Effector memory CD8-positive, alpha-beta T cell (primary cell): ENCODE measurements at regions not wholly inside any gene's neighbourhood (a gene's known extent, or its start where the extent isn't known, plus 50 kb on each side); places are given as distances from the start of the nearest gene placed in this dataset.

Source experiments
- ATAC-seq: fragments of 150-1000 bp; cut with Tn5 transposase; replicated peaks from 2 replicates; pipeline ENCODE4 v1.10.0; 2021; ENCODE audit warnings: mild to moderate bottlenecking, moderate library complexity
- DNase-seq, 3 experiments: peaks; one replicate each; pipeline ENCODE4 v3.0.0; 2021
- H3K27ac Mint-ChIP-seq, 2 donors: one replicate each; pipeline ENCODE4 v1.8.0; 2022; ENCODE audit warnings: mild to moderate bottlenecking in 2 of 2, mixed read lengths in 2 of 2, moderate library complexity in 2 of 2
- H3K27me3 Mint-ChIP-seq, 2 donors: one replicate each; pipeline ENCODE4 v1.8.0; 2022; ENCODE audit warnings: mixed read lengths in 2 of 2
- H3K36me3 Mint-ChIP-seq: one replicate; pipeline ENCODE4 v1.8.0; 2022; ENCODE audit warnings: mild to moderate bottlenecking, moderate library complexity, mixed read lengths; ENCODE audit not compliant: insufficient read depth
- H3K4me1 Mint-ChIP-seq, 2 donors: one replicate each; pipeline ENCODE4 v1.8.0; 2022; ENCODE audit warnings: low read depth in 2 of 2, mixed read lengths in 2 of 2
- H3K4me3 Mint-ChIP-seq, 2 donors: one replicate each; pipeline ENCODE4 v1.8.0; 2022; ENCODE audit warnings: mild to moderate bottlenecking in 2 of 2, mixed read lengths in 2 of 2, moderate library complexity in 2 of 2
- H3K9me3 Mint-ChIP-seq, 2 donors: one replicate each; pipeline ENCODE4 v1.8.0; 2022; ENCODE audit warnings: mixed read lengths in 2 of 2

DNA sequence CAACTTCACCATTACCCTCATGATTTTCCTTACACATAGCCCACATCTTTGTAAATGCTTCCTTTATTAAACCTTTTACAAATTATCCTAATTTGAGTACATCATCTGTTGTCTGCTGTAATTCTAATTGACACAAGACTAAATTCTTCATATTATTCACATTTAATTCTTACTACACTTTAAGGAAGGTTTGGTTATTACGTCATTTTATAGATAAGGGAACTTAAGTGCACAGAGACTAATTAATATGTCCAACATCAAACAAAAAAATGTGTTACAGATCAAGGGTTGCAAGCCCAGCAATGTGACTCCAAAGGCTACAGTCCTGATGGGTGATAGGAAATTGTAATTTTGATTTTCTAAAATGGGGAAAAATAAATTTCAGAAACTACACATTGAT is 289.1 kb upstream of the ZNF385D start:
- DNase-seq (no peak), ATAC-seq (no peak)
- no peak overlapping the region for H3K4me3 Mint-ChIP-seq
- H3K4me1 Mint-ChIP-seq, result no peaks in the 10 kb centered on the region
- no peaks in the 10 kb centered on the region for H3K36me3 Mint-ChIP-seq
- H3K27me3 Mint-ChIP-seq, result no peaks in the 10 kb centered on the region
- H3K9me3 Mint-ChIP-seq, result peaks cover 4 to 9% of the 10 kb centered on the region in 2 donors
- H3K27ac Mint-ChIP-seq, result no peak overlapping the region

DNA sequence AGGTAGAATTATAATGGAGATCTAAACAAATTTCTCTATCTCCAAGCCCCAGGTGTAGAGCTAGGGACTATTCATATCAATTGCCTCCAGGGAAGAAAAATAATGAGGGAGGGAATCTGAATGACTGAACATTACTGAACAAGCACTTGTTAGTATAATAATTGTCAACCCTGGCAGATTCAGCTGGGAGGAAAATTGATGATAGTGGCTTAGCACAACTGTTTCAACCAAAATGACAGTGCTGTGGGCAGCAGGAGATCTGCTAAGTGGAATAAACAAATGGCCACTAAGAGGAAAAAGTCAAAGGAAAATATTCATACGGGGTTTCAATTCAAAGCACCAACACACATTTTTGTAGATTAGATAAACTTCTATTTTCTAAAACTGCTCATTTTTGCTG is 294.9 kb upstream of the ZNF385D start:
- ATAC-seq (no peak), DNase-seq (no peak)
- peaks cover 3 to 9% of the 10 kb centered on the region in 2 donors for H3K9me3 Mint-ChIP-seq
- no peak overlapping the region for H3K4me3 Mint-ChIP-seq
- H3K27ac Mint-ChIP-seq, result no peak overlapping the region
- H3K4me1 Mint-ChIP-seq, result no peaks in the 10 kb centered on the region
- no peaks in the 10 kb centered on the region for H3K36me3 Mint-ChIP-seq
- no peaks in the 10 kb centered on the region for H3K27me3 Mint-ChIP-seq

DNA sequence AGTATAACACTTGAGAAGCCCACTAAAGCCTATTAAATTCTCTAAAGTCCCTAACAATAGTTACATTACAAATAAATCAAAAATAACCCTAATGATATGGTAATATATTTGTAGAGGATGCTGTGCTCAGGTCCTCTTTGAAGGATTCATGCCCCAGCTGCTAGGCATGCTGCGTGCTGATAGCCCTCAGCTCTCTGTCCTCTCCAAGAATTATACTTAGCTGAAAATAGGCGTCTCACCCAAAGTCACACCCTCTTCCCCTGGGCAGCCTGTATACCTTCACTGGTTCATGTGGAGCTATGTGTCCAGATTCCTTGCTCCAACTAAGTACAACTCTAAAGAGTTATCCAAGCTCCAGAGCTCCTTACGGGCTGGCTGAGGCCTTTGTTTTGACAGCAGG is 312.5 kb upstream of the ZNF385D start:
- ATAC-seq (no peak), DNase-seq (no peak)
- Mint-ChIP-seq H3K27ac (no peak overlapping the region), H3K4me3 (no peak overlapping the region), H3K4me1 (no peaks in the 10 kb centered on the region), H3K27me3 (no peaks in the 10 kb centered on the region), H3K36me3 (no peaks in the 10 kb centered on the region), H3K9me3 (peaks cover 23 to 29% of the 10 kb centered on the region in 2 donors)

DNA sequence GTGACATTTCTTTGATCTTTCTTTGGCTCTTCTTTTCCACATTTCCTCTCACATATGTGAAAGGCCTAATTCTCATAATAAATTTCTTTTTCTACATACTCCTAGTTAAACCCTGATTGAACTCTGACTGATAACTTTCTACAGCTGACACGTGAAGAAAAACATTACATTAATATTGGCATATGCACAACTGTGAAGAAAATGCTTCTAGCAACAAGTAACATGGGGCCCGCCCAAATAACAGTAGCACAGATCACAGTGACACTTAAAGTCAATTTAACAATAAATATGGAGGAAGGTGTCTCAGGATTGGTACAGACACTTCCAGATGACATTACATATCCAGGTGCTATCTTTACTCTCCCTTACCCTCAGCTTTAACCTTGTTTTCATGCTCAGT is 317.6 kb upstream of the ZNF385D start:
- Mint-ChIP-seq H3K27me3 (no peaks in the 10 kb centered on the region), H3K9me3 (peaks cover 20 to 35% of the 10 kb centered on the region in 2 donors), H3K4me1 (no peaks in the 10 kb centered on the region), H3K27ac (no peak overlapping the region), H3K36me3 (no peaks in the 10 kb centered on the region), H3K4me3 (no peak overlapping the region)
- ATAC-seq (no peak), DNase-seq (no peak)

DNA sequence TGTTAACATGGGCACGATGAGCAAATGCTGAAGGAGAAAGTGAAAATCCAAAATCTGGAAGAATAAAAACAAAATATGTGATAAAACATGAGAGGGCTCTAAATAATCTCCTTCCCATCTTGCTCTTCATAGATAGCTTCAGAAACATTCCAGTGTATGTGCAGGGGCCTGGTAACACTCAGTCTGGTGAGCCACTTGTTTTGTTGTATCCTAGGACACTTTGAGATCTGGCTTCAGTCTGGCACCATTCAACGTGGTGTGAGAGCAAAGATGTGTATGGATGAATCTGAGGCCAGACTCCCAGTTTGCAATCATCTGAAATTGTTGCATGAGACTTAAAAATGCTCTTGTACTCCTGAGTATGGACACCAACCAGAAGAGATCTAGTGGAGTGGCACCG is 337.2 kb upstream of the ZNF385D start:
- Mint-ChIP-seq H3K4me1 (no peaks in the 10 kb centered on the region), H3K27me3 (no peaks in the 10 kb centered on the region), H3K9me3 (peaks cover 7% of the 10 kb centered on the region in 2 donors), H3K27ac (no peak overlapping the region), H3K36me3 (no peaks in the 10 kb centered on the region), H3K4me3 (no peak overlapping the region)
- DNase-seq, result no peak
- no peak for ATAC-seq

DNA sequence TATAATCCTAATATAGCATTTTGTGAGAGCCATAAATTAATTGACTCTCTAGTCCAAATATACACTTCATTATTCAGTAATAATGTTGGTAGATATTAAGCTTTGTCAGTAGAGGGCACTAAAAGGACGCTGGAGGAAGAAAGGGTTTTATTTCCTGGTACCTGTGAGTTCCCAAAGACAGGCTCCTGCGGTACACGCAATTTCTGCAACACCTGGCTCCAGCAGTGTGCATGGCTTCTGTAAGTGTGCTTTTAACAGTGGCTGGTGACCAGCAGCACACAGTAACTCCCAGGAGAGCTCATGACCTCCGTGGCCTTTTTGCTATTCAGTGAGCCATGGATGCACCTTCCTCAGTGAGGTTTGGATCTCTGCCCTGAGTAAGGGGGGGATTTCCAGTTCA is 338.3 kb upstream of the ZNF385D start:
- Mint-ChIP-seq H3K36me3 (no peaks in the 10 kb centered on the region), H3K4me3 (no peak overlapping the region), H3K27me3 (no peaks in the 10 kb centered on the region), H3K27ac (no peak overlapping the region), H3K4me1 (no peaks in the 10 kb centered on the region), H3K9me3 (peaks cover 4 to 11% of the 10 kb centered on the region in 2 donors)
- DNase-seq (no peak), ATAC-seq (no peak)

DNA sequence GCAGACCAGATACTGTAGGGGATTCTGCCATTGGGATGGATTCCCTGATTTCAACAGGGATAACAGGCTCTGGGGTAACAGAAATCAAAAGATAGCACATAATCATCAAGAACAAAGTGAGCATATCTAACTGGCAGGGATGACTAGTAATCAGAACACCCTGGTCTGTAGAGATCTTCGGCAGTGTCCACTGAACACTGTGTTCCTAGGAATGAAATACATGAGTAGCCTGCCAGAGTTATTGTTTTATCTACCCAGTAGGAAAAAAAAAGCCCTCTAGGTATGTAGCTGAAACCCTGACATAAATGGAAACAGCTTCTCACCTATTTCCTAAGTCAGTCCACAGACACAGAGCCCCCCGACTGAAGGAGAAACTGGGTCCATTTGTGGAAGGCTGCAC is 340.3 kb upstream of the ZNF385D start:
- H3K27ac Mint-ChIP-seq, result no peak overlapping the region
- no peaks in the 10 kb centered on the region for H3K27me3 Mint-ChIP-seq
- ATAC-seq (no peak), DNase-seq (no peak)
- H3K9me3 Mint-ChIP-seq, result peaks cover 5 to 7% of the 10 kb centered on the region in 2 donors
- no peaks in the 10 kb centered on the region for H3K36me3 Mint-ChIP-seq
- H3K4me3 Mint-ChIP-seq, result no peak overlapping the region
- no peaks in the 10 kb centered on the region for H3K4me1 Mint-ChIP-seq

DNA sequence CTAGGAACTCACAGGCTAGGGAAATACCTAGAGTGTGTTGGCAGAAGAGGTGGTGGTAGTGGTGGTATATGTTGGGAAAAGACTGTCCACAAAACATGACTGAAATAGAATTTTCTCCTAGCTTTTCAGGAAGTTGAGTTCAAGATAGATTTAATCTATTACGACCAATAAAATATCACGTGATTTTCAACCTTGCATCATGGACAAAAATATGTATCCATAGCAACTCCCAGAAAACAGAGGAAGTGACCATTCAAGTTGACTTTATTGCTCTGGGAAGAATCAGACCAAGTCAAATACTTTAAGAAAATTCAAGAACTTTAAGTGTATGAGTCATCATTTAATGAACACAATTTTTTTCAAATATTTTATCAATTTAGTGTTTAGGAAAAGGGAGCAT is 347.0 kb upstream of the ZNF385D start:
- Mint-ChIP-seq H3K4me1 (no peaks in the 10 kb centered on the region), H3K27me3 (no peaks in the 10 kb centered on the region), H3K4me3 (no peak overlapping the region), H3K9me3 (peaks cover 9 to 14% of the 10 kb centered on the region in 2 donors), H3K36me3 (no peaks in the 10 kb centered on the region), H3K27ac (no peak overlapping the region)
- DNase-seq (no peak), ATAC-seq (no peak)

DNA sequence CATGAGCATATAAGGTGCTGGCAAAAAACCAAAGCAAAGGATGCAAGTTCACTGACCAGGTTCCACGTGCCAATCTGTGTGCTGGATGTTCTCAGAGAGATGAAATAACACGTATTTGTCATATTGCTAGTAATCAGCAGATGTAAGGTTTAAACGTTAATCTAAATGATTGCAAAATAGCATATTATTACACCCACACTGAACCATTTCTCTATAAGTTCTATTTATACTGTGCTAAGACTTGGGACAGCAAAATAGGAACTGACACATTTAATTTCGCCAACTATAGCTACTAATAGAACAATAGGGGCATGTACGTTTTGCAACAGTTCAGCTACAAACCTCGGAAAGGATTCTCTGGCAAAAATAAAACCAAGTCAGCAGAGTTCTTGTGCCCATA is 350.3 kb upstream of the ZNF385D start:
- Mint-ChIP-seq H3K36me3 (no peaks in the 10 kb centered on the region), H3K4me3 (no peak overlapping the region)

DNA sequence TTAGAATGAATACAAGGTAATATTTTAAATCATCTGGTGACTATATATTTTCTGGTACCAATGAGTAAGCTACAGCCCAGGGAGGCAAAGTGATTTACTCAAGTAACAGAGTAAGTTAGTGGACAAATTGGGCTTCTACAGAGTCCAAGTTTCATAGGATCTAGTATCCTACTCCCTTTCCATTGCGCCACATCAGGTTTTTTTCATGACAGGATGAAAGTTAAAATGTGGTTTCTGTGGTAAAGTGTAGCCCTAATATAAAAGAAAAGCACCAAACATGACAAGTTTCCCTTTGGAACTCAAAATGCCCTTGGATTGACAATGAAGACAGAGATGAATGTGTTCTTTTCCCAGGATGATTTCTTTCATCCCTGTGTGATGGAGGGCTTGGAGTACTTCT is 350.8 kb upstream of the ZNF385D start:
- Mint-ChIP-seq H3K27ac (no peak overlapping the region), H3K4me3 (no peak overlapping the region), H3K36me3 (no peaks in the 10 kb centered on the region), H3K9me3 (peaks cover 10 to 13% of the 10 kb centered on the region in 2 donors), H3K4me1 (no peaks in the 10 kb centered on the region), H3K27me3 (no peaks in the 10 kb centered on the region)
- DNase-seq (no peak), ATAC-seq (no peak)

More for the DNA sequence above, 350.3 kb upstream of the ZNF385D start:
- Mint-ChIP-seq H3K27ac (no peak overlapping the region), H3K9me3 (peaks cover 7 to 9% of the 10 kb centered on the region in 2 donors), H3K27me3 (no peaks in the 10 kb centered on the region), H3K4me1 (no peaks in the 10 kb centered on the region)
- DNase-seq, result no peak
- ATAC-seq, result no peak

DNA sequence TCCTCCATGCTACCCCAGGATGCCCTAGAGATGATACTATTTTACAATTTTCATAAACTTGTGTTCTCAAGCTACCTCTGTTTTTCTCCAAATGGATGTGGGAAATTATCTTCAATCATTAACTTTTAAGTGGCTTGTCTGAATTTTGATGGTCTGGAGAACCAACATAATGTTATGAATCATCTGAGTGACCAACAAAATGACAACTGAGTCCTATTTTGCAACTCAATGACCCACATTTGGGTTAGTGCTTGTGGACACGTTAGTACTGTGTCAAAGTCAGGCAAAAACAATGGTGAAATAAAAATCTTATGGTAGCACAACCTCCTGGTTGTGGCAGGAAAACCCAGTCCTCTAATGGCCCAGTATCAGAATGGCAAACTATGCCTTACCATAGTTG is 352.4 kb upstream of the ZNF385D start:
- Mint-ChIP-seq H3K36me3 (no peaks in the 10 kb centered on the region), H3K27me3 (no peaks in the 10 kb centered on the region), H3K4me1 (no peaks in the 10 kb centered on the region), H3K27ac (no peak overlapping the region), H3K9me3 (peaks cover 6 to 14% of the 10 kb centered on the region in 2 donors), H3K4me3 (no peak overlapping the region)
- ATAC-seq (no peak), DNase-seq (no peak)

DNA sequence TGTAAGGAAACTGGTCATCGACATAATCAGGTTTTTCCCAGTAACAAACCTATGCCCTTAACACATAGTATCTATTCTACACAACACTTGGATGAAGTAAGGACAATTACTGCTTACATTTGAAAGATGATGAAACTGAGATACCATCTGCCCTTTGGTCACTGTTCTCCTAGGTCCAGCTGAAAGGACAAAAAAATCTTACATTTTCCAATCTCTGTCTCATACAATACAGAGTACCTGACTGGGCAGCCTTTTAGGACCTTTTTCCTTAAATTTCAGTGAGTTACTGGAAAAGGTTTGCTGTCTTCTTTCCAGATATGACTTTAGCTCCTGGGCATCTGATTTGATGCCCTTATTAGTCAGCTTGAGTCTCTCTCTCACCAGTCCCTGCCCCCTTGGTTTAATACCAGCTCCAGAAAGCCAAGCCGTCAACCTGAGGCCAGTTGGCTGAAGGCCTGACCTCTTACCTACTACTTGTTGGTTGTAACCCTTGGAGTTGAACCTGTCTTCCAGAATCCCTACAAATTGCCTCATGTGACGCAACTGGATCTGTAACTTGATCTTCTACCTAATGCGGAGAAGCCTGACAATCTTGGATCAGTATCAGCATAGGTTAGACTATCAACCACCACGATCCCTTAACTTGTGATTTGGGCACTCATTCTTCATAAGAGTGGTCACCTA is 355.3 kb upstream of the ZNF385D start:
- Mint-ChIP-seq H3K27me3 (no peaks in the 10 kb centered on the region), H3K4me3 (no peak overlapping the region), H3K27ac (no peak overlapping the region), H3K9me3 (peaks cover 2 to 7% of the 10 kb centered on the region in 2 donors), H3K4me1 (no peaks in the 10 kb centered on the region), H3K36me3 (no peaks in the 10 kb centered on the region)
- DNase-seq (no peak), ATAC-seq (no peak)

DNA sequence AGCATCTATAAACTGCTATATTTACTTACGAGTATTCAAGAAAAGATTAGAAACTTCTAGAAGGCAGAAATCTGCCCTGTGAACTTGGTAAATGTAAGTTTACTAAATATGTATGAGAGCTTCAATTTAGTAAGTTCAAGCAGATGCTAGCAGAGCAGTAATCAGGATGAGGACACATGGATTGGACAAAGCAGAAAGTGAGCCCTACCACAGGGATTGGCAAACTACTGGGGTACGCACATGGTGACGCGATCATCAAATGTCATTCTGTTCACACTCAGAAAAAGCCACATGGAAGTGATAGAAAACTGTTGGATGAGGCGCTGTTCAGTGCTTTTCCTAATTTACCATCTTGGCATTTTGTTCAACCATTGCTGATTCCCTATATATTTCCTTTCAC is 360.2 kb upstream of the ZNF385D start:
- H3K27me3 Mint-ChIP-seq, result no peaks in the 10 kb centered on the region
- no peaks in the 10 kb centered on the region for H3K4me1 Mint-ChIP-seq
- DNase-seq (no peak), ATAC-seq (no peak)
- H3K27ac Mint-ChIP-seq, result no peak overlapping the region
- H3K9me3 Mint-ChIP-seq, result peaks cover 2 to 14% of the 10 kb centered on the region in 2 donors
- H3K4me3 Mint-ChIP-seq, result no peak overlapping the region
- no peaks in the 10 kb centered on the region for H3K36me3 Mint-ChIP-seq

DNA sequence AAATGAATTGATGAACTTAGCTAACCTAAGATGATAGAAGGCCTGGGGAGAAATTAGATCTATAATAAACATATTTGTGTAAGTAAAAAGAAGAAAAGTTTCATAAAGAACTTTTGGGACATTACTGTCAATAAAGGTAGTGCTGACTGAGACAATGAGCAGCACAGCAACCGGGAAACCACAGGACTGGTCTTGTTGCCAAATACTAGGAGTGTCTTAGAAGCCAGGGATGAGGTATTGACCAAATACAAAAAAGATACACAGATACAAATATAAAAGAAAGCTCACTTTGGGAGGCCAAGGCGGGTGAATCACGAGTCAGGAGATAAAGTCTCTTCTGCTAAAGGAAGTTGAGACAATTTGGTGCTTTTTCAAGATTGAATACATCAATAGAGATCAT is 362.4 kb upstream of the ZNF385D start:
- H3K4me1 Mint-ChIP-seq, result no peaks in the 10 kb centered on the region
- no peaks in the 10 kb centered on the region for H3K36me3 Mint-ChIP-seq
- no peak for DNase-seq
- peaks cover 0 to 7% of the 10 kb centered on the region in 2 donors for H3K9me3 Mint-ChIP-seq
- H3K27me3 Mint-ChIP-seq, result no peaks in the 10 kb centered on the region
- no peak for ATAC-seq
- H3K27ac Mint-ChIP-seq, result no peak overlapping the region
- no peak overlapping the region for H3K4me3 Mint-ChIP-seq

DNA sequence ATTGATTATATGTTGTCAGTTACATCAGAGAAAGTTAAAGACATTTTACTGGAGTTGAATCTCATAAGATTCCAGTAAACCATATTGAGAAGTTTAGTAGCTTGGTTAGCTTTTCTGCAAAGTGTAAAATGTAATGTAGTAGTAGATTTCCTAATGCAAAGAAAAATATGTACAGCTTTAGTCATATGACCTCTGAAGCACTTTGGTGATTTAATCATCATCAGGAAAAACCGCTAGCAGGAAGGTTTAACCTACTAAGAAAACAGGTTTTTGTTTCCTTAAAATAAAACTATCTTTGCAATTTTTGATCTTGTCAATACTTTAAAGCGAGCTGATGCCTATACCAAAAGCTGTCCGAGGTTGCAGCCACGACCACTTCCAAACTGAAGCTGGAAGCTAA is 364.6 kb upstream of the ZNF385D start:
- Mint-ChIP-seq H3K36me3 (no peaks in the 10 kb centered on the region), H3K9me3 (peaks cover 0 to 7% of the 10 kb centered on the region in 2 donors), H3K4me1 (no peaks in the 10 kb centered on the region), H3K27me3 (no peaks in the 10 kb centered on the region), H3K27ac (no peak overlapping the region), H3K4me3 (no peak overlapping the region)
- ATAC-seq (no peak), DNase-seq (no peak)
